Tibial artery (tissue), 4 donors: ENCODE measurements at regions not wholly inside any gene's neighbourhood (a gene's known extent, or its start where the extent isn't known, plus 50 kb on each side); places are given as distances from the start of the nearest gene placed in this dataset.

Experiments used
- DNase-seq, 2 donors: peaks; one replicate each; pipeline ENCODE4 v3.0.0-alpha.2; 2019
- H3K27ac ChIP-seq, 2 donors: fragments of 200-600 bp; sonication (generic) in 1 of 2; 1 replicate in 1 of 2; 2 replicates in 1 of 2; pipeline ENCODE4 v1.5.1; 2018 to 2019; ENCODE audit warnings: mild to moderate bottlenecking in 1 of 2
- H3K27me3 ChIP-seq, 2 donors: fragments of 200-600 bp; sonication (generic) in 1 of 2; one replicate each; pipeline versions ENCODE4 v1.5.1 to v1.6.0; 2016 to 2019
- H3K36me3 ChIP-seq, 3 donors: fragments of 200-600 bp; sonication (generic) in 2 of 3; one replicate each; pipeline ENCODE4 v1.5.1; 2016 to 2019; ENCODE audit warnings: mild to moderate bottlenecking in 2 of 3
- H3K4me1 ChIP-seq, 4 donors: fragments of 200-600 bp; sonication (generic) in 2 of 4; 1 replicate in 3 of 4; 2 replicates in 1 of 4; pipeline ENCODE4 v1.5.1; 2016 to 2019
- H3K4me3 ChIP-seq, 2 donors: fragments of 200-600 bp; sonication (generic) in 1 of 2; 1 replicate in 1 of 2; 2 replicates in 1 of 2; pipeline ENCODE4 v1.5.1; 2018 to 2019; ENCODE audit warnings: mild to moderate bottlenecking in 2 of 2
- H3K9me3 ChIP-seq, 3 donors: fragments of 200-600 bp; sonication (generic) in 1 of 3; one replicate each; pipeline ENCODE4 v1.5.1; 2016 to 2019
- intact Hi-C: fragments of 100-400 bp; cut with DNase I; formaldehyde crosslinking; loops from one replicate; pipeline ENCODE4 v1.15.0; 2023; ENCODE audit warnings: low total_unique reads
- TF ChIP-seq, protein P1 (sequence below), 2 experiments: fragments of 200-600 bp in 1 of 2; fragments of 450-650 bp in 1 of 2; IDR thresholded peaks; one replicate each; pipeline ENCODE4 v1.5.1; 2017 to 2019; ENCODE audit warnings: antibody characterized with exemption in 2 of 2, mild to moderate bottlenecking in 1 of 2, moderate library complexity in 1 of 2

DNA sequence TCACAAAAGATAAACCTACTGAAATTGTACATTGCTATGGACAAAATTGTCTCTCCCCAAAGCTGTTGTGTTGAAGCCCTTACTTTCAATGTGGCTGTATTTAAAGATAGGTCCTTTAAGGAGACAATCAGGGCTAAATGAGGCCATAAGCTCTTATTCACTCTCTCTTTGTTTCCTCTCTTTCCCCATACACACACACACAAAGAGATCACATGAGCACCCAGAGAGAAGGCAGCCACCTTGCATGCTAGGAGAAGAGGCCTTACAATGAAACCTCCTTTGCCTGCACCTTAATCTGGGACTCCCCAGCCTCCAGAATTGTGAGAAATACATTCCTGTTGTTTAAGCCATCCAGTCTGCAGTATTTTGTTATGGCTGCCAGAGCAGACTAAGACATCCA is 1295.6 kb upstream of the CDH6 start:
- Histone ChIP-seq H3K4me3 (no peak overlapping the region), H3K27me3 (no peaks in the 10 kb centered on the region), H3K36me3 (no peaks in the 10 kb centered on the region), H3K27ac (no peak overlapping the region), H3K9me3 (no peaks in the 10 kb centered on the region), H3K4me1 (no peaks in the 10 kb centered on the region)
- intact Hi-C loops: no loop called here
- DNase-seq: no peak
- TF ChIP-seq, protein P1, sequence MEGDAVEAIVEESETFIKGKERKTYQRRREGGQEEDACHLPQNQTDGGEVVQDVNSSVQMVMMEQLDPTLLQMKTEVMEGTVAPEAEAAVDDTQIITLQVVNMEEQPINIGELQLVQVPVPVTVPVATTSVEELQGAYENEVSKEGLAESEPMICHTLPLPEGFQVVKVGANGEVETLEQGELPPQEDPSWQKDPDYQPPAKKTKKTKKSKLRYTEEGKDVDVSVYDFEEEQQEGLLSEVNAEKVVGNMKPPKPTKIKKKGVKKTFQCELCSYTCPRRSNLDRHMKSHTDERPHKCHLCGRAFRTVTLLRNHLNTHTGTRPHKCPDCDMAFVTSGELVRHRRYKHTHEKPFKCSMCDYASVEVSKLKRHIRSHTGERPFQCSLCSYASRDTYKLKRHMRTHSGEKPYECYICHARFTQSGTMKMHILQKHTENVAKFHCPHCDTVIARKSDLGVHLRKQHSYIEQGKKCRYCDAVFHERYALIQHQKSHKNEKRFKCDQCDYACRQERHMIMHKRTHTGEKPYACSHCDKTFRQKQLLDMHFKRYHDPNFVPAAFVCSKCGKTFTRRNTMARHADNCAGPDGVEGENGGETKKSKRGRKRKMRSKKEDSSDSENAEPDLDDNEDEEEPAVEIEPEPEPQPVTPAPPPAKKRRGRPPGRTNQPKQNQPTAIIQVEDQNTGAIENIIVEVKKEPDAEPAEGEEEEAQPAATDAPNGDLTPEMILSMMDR (IDR thresholded peaks at IDR 0.05): no peak

DNA sequence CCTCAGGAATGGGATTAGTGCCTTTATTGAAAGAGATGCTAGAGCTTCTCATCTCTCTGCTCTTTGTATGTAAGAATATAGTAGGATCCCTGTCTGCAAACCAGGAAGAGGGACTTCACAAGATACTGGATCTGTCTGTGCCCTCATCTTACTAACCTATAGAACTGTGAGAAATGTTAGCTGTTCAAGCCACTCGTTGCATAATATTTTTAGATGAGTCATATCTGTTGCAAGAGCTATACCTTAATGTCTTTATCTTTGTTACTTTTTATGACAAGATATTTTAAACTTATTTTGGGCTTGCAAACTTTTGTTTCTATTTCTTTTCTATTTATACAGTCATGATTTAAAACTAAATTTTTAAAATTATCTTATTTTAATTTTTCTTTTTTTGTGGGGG is 1296.8 kb upstream of the CDH6 start:
- no peaks in the 10 kb centered on the region for H3K9me3 ChIP-seq
- DNase-seq: no peak
- no peak overlapping the region for H3K4me3 ChIP-seq
- TF ChIP-seq, protein P1 (IDR thresholded peaks at IDR 0.05): no peak
- H3K36me3 ChIP-seq: no peaks in the 10 kb centered on the region
- H3K27ac ChIP-seq: no peak overlapping the region
- H3K4me1 ChIP-seq: no peaks in the 10 kb centered on the region
- H3K27me3 ChIP-seq: no peaks in the 10 kb centered on the region
- intact Hi-C loops: no loop called here

GRCh38 chr5:29894668-29895067 is 1298.8 kb upstream of the CDH6 start:
- H3K27me3 ChIP-seq: no peaks in the 10 kb centered on the region
- H3K36me3 ChIP-seq: no peaks in the 10 kb centered on the region
- no peak overlapping the region for H3K27ac ChIP-seq
- DNase-seq: no peak
- H3K9me3 ChIP-seq: no peaks in the 10 kb centered on the region
- intact Hi-C loops: no loop called here
- TF ChIP-seq, protein P1 (IDR thresholded peaks at IDR 0.05): no peak
- H3K4me1 ChIP-seq: no peaks in the 10 kb centered on the region
- no peak overlapping the region for H3K4me3 ChIP-seq

DNA sequence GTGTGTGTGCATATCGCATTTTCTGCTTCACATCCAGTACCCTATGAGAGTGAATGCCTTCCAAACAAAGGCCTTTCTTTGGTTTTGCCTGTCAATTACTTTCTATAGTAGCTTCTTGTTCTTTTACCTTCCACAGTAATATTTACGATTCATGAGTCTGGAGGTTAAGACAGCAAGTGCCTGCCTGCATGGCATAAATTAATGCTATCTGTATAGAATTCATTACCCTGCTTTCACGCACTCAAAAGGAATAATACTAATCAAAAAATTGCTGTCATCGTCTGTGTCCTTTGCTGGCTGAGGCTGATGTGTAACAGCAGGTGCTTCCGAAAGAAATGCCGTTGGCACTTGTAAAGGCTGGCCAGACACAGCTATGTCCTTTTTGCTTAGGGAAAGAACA is 1304.4 kb upstream of the CDH6 start:
- no peak overlapping the region for H3K27ac ChIP-seq
- no peaks in the 10 kb centered on the region for H3K27me3 ChIP-seq
- H3K9me3 ChIP-seq: no peaks in the 10 kb centered on the region
- TF ChIP-seq, protein P1 (IDR thresholded peaks at IDR 0.05): no peak
- H3K4me1 ChIP-seq: no peaks in the 10 kb centered on the region
- H3K36me3 ChIP-seq: no peaks in the 10 kb centered on the region
- intact Hi-C loops: no loop called here
- DNase-seq: no peak
- H3K4me3 ChIP-seq: no peak overlapping the region

- H3K9me3 ChIP-seq: no peaks in the 10 kb centered on the region
- DNase-seq: no peak
- H3K27ac ChIP-seq: no peak overlapping the region
- no peaks in the 10 kb centered on the region for H3K27me3 ChIP-seq
- TF ChIP-seq, protein P1 (IDR thresholded peaks at IDR 0.05): no peak
- H3K4me3 ChIP-seq: no peak overlapping the region
- H3K36me3 ChIP-seq: no peaks in the 10 kb centered on the region
- no peaks in the 10 kb centered on the region for H3K4me1 ChIP-seq
- intact Hi-C loops: no loop called here
These were observed 1307.9 kb upstream of the CDH6 start for GRCh38 chr5:29885595-29885994.

GRCh38 chr5:29882036-29882435 is 1311.5 kb upstream of the CDH6 start:
- no peak for DNase-seq
- TF ChIP-seq, protein P1 (IDR thresholded peaks at IDR 0.05): no peak
- Histone ChIP-seq H3K27me3 (no peaks in the 10 kb centered on the region), H3K4me1 (no peaks in the 10 kb centered on the region), H3K9me3 (no peaks in the 10 kb centered on the region), H3K27ac (no peak overlapping the region), H3K4me3 (no peak overlapping the region), H3K36me3 (no peaks in the 10 kb centered on the region)
- intact Hi-C loops: no loop called here
